ENCODE measurements at regions not wholly inside any gene's neighbourhood (a gene's known extent, or its start where the extent isn't known, plus 50 kb on each side); places are given as distances from the start of the nearest gene placed in this dataset.

GRCh38 chr2:105606081-105606480, 138.6 kb upstream of the NCK2 start:
- TF ChIP-seq EP300 (conservative IDR thresholded peaks at IDR 0.05; ENCODE audit: poor library complexity, severe bottlenecking) = no peak
- TF ChIP-seq POLR2AphosphoS5 (IDR thresholded peaks at IDR 0.05) = no peak
- no peak for TF ChIP-seq CTCF (IDR thresholded peaks at IDR 0.05; ENCODE audit: poor library complexity, severe bottlenecking)
